Caco-2 (cell line): ENCODE measurements at regions not wholly inside any gene's neighbourhood (a gene's known extent, or its start where the extent isn't known, plus 50 kb on each side); places are given as distances from the start of the nearest gene placed in this dataset.

Experiments
- BruUV-seq: library from RNA; stranded (reverse); fragments of 400-500 nt; replicated peaks from 2 replicates; lab custom pipeline; 2021; lab: Mats Ljungman, UMichigan
- CTCF ChIA-PET: fragments of 300-600 bp; sonication (Branson Sonifier 250); formaldehyde crosslinking; loops from one replicate; lab custom pipeline; 2022; ENCODE audit warnings: antibody characterized with exemption; lab: Charles Lee
- POLR2A ChIA-PET: fragments of 300-600 bp; sonication (Branson Sonifier 250); formaldehyde crosslinking; loops from one replicate; lab custom pipeline; 2022; ENCODE audit warnings: antibody characterized with exemption; lab: Charles Lee
- DNase-seq, 2 experiments: peaks; one replicate each; pipeline versions ENCODE4 v3.0.0 to v3.0.0-alpha.2; 2020 to 2022
- H3K27me3 ChIP-seq: replicated peaks from 2 replicates; pipeline ENCODE4 v1.6.0; 2011; ENCODE audit warnings: low read length; ENCODE audit not compliant: control insufficient read depth, insufficient read depth
- H3K36me3 ChIP-seq: 2 replicates; pipeline ENCODE4 v1.5.1; 2011; ENCODE audit warnings: low read length; ENCODE audit not compliant: control insufficient read depth, insufficient read depth
- H3K4me1 ChIP-seq: fragments of 250-450 bp; sonication (Bioruptor Pico); 2 replicates; pipeline ENCODE4 v1.5.1; 2020; ENCODE audit warnings: mild to moderate bottlenecking
- H3K4me3 ChIP-seq: 2 replicates; pipeline ENCODE4 v1.5.1; 2011; ENCODE audit warnings: low read depth, mild to moderate bottlenecking, control low read depth, low read length
- H3K9me3 ChIP-seq: fragments of 250-450 bp; sonication (Bioruptor Pico); 2 replicates; pipeline ENCODE4 v1.5.1; 2020; ENCODE audit warnings: mild to moderate bottlenecking, moderate library complexity
- H3K27ac Mint-ChIP-seq: one replicate; pipeline ENCODE4 v1.8.0; 2022; ENCODE audit warnings: mixed read lengths; ENCODE audit not compliant: unreplicated experiment
- H3K27me3 Mint-ChIP-seq: one replicate; pipeline ENCODE4 v1.8.0; 2022; ENCODE audit warnings: mixed read lengths; ENCODE audit not compliant: insufficient read depth, unreplicated experiment
- H3K36me3 Mint-ChIP-seq: one replicate; pipeline ENCODE4 v1.8.0; 2022; ENCODE audit warnings: mild to moderate bottlenecking, mixed read lengths; ENCODE audit not compliant: insufficient read depth, unreplicated experiment
- H3K4me1 Mint-ChIP-seq: one replicate; pipeline ENCODE4 v1.8.0; 2022; ENCODE audit warnings: low read depth, mixed read lengths; ENCODE audit not compliant: unreplicated experiment
- H3K4me3 Mint-ChIP-seq: one replicate; pipeline ENCODE4 v1.8.0; 2022; ENCODE audit warnings: mild to moderate bottlenecking, moderate library complexity, mixed read lengths; ENCODE audit not compliant: unreplicated experiment
- H3K9me3 Mint-ChIP-seq: one replicate; pipeline ENCODE4 v1.8.0; 2022; ENCODE audit warnings: mixed read lengths; ENCODE audit not compliant: unreplicated experiment
- CTCF ChIP-seq, 2 experiments: fragments of 200-600 bp in 1 of 2; IDR thresholded peaks; 1 replicate in 1 of 2; 2 replicates in 1 of 2; pipeline versions ENCODE4 v1.5.1 to v1.8.0; 2011 to 2022; ENCODE audit warnings: antibody characterized with exemption in 1 of 2, control low read depth in 1 of 2, inconsistent platforms in 1 of 2, low read depth in 1 of 2, low read length in 1 of 2, mild to moderate bottlenecking in 1 of 2, moderate library complexity in 1 of 2; ENCODE audit not compliant: insufficient read depth in 1 of 2, severe bottlenecking in 1 of 2, unreplicated experiment in 1 of 2
- intact Hi-C: fragments of 100-400 bp; cut with micrococcal nuclease; formaldehyde crosslinking; loops from one replicate; pipeline ENCODE4 v1.10.0; 2022; ENCODE audit not compliant: unreplicated experiment

GRCh38 chr21:35818597-35818996 is 241.7 kb downstream of the SETD4 start:
- no TSS peak for BruUV-seq
- H3K9me3 Mint-ChIP-seq: no peaks in the 10 kb centered on the region
- H3K36me3 ChIP-seq: no peaks in the 10 kb centered on the region
- no peaks in the 10 kb centered on the region for H3K27me3 ChIP-seq
- no peaks in the 10 kb centered on the region for H3K36me3 Mint-ChIP-seq
- no peak for TF ChIP-seq CTCF (IDR thresholded peaks at IDR 0.05; ENCODE audit: insufficient read depth in 1 of 2, low read depth in 1 of 2, low read length in 1 of 2, severe bottlenecking in 1 of 2, unreplicated experiment in 1 of 2)
- no peaks in the 10 kb centered on the region for H3K4me1 Mint-ChIP-seq
- no peak overlapping the region for H3K27ac Mint-ChIP-seq
- no peaks in the 10 kb centered on the region for H3K9me3 ChIP-seq
- intact Hi-C loops: no loop called here
- ChIA-PET POLR2A (no interaction called here), CTCF (no interaction called here)
- H3K4me3 ChIP-seq: no peak overlapping the region
- no peaks in the 10 kb centered on the region for H3K27me3 Mint-ChIP-seq
- no peak overlapping the region for H3K4me3 Mint-ChIP-seq
- no peaks in the 10 kb centered on the region for H3K4me1 ChIP-seq
- DNase-seq: no peak

GRCh38 chr21:35814858-35815619 is 245.3 kb downstream of the SETD4 start:
- Mint-ChIP-seq H3K9me3 (no peaks in the 10 kb centered on the region), H3K36me3 (no peaks in the 10 kb centered on the region), H3K4me1 (no peaks in the 10 kb centered on the region), H3K27me3 (no peaks in the 10 kb centered on the region), H3K27ac (no peak overlapping the region), H3K4me3 (no peak overlapping the region)
- H3K4me3 ChIP-seq: no peak overlapping the region
- H3K9me3 ChIP-seq: no peaks in the 10 kb centered on the region
- intact Hi-C loops: no loop called here
- CTCF ChIA-PET: no interaction called here
- BruUV-seq: no TSS peak
- no peaks in the 10 kb centered on the region for H3K36me3 ChIP-seq
- TF ChIP-seq CTCF (IDR thresholded peaks at IDR 0.05; ENCODE audit: insufficient read depth in 1 of 2, low read depth in 1 of 2, low read length in 1 of 2, severe bottlenecking in 1 of 2, unreplicated experiment in 1 of 2): no peak
- no peaks in the 10 kb centered on the region for H3K4me1 ChIP-seq
- POLR2A ChIA-PET: no interaction called here
- no peaks in the 10 kb centered on the region for H3K27me3 ChIP-seq
- no peak for DNase-seq

- no peak for TF ChIP-seq CTCF (IDR thresholded peaks at IDR 0.05; ENCODE audit: insufficient read depth in 1 of 2, low read depth in 1 of 2, low read length in 1 of 2, severe bottlenecking in 1 of 2, unreplicated experiment in 1 of 2)
- ChIA-PET POLR2A (no interaction called here), CTCF (interaction anchor here (0.7 kb wide), 1 partner anchor 100 kb away, joined by 3 read pairs; no protein-coding TSS in a partner anchor)
- DNase-seq: no peak
- no peaks in the 10 kb centered on the region for H3K9me3 ChIP-seq
- Mint-ChIP-seq H3K4me1 (no peaks in the 10 kb centered on the region), H3K9me3 (no peaks in the 10 kb centered on the region), H3K27ac (no peak overlapping the region), H3K4me3 (no peak overlapping the region), H3K36me3 (no peaks in the 10 kb centered on the region), H3K27me3 (no peaks in the 10 kb centered on the region)
- no peak overlapping the region for H3K4me3 ChIP-seq
- no peaks in the 10 kb centered on the region for H3K27me3 ChIP-seq
- peaks cover 6% of the 10 kb centered on the region; the same call in 1 of the 2 replicates for H3K4me1 ChIP-seq
- BruUV-seq: no TSS peak
- intact Hi-C loops: no loop called here
- no peaks in the 10 kb centered on the region for H3K36me3 ChIP-seq
These were observed 247.6 kb downstream of the SETD4 start for GRCh38 chr21:35812679-35813078.
